ENCODE measurements at regions not wholly inside any gene's neighbourhood (a gene's known extent, or its start where the extent isn't known, plus 50 kb on each side); places are given as distances from the start of the nearest gene placed in this dataset.

DNA sequence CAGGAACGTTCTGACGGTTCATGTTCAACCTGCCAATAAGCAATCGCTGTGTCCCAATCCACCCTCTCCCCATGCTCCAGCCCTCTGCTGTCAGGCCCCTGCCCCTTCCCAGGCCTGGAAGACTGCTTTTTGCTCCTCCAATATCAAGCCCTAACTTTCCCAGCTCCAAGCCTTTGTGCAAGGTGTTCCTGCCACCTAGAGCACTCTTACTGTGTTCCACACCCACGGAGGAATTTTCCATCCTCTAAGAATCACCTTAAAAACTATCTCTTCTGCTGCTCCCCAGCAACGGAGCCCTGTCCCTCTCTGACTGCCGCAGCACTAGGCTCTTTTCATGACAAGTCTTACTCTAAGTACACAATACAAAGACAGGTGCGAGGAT lies 657.9 kb downstream of the AJAP1 start:
- Histone ChIP-seq H3K9ac (ENCODE audit: control insufficient read depth, insufficient read depth, low read length) (no peak overlapping the region), H3K4me1 (ENCODE audit: control insufficient read depth, insufficient read depth, low read length) (no peaks in the 10 kb centered on the region), H3K79me2 (ENCODE audit: control insufficient read depth, insufficient read depth, low read length) (no peaks in the 10 kb centered on the region), H3K36me3 (ENCODE audit: control insufficient read depth in 2 of 2, insufficient read depth in 2 of 2, low read length in 1 of 2) (no peaks in the 10 kb centered on the region), H3K27ac (ENCODE audit: control insufficient read depth, insufficient read depth) (no peak overlapping the region), H4K20me1 (ENCODE audit: control insufficient read depth, insufficient read depth) (no peaks in the 10 kb centered on the region), H3K27me3 (replicated peaks in 1 of 2; ENCODE audit: control insufficient read depth in 2 of 2, insufficient read depth in 2 of 2, low read length in 1 of 2) (no peaks in the 10 kb centered on the region), H3K4me2 (ENCODE audit: control insufficient read depth, insufficient read depth) (no peak overlapping the region), H3K4me3 (no peak overlapping the region), H3K9me3 (replicated peaks; ENCODE audit: control insufficient read depth, insufficient read depth, low read length) (no peaks in the 10 kb centered on the region), H2AFZ (ENCODE audit: control insufficient read depth, low read depth, low read length) (no peak overlapping the region)
- ChIA-PET POLR2A (no interaction called here), SMC1A (ENCODE audit: uncharacterized antibody, unreplicated experiment) (no interaction called here), RAD21 (ENCODE audit: unreplicated experiment) (no interaction called here), CTCF (no interaction called here)
- no TSS peak for BruUV-seq (replicated peaks)
- ATAC-seq (no peak), FAIRE-seq (no peak), DNase-seq (ENCODE audit: low read depth, low spot score) (no peak)
- WGBS (ENCODE audit: insufficient coverage, insufficient replicate concordance, low lambda C conversion rate, missing lambda C conversion rate) = 39% methylated on average over 7 of the region's 7 CpGs
- in situ Hi-C loops (cut with MboI) (no loop called here), intact Hi-C loops (cut with micrococcal nuclease; ENCODE audit: unreplicated experiment) (no loop called here)
- TF ChIP-seq, protein P1, sequence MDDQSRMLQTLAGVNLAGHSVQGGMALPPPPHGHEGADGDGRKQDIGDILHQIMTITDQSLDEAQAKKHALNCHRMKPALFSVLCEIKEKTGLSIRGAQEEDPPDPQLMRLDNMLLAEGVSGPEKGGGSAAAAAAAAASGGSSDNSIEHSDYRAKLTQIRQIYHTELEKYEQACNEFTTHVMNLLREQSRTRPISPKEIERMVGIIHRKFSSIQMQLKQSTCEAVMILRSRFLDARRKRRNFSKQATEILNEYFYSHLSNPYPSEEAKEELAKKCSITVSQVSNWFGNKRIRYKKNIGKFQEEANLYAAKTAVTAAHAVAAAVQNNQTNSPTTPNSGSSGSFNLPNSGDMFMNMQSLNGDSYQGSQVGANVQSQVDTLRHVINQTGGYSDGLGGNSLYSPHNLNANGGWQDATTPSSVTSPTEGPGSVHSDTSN (IDR thresholded peaks at IDR 0.05; ENCODE audit: insufficient replicate concordance, low read depth, low read length) = no peak
- TF ChIP-seq, protein P2, sequence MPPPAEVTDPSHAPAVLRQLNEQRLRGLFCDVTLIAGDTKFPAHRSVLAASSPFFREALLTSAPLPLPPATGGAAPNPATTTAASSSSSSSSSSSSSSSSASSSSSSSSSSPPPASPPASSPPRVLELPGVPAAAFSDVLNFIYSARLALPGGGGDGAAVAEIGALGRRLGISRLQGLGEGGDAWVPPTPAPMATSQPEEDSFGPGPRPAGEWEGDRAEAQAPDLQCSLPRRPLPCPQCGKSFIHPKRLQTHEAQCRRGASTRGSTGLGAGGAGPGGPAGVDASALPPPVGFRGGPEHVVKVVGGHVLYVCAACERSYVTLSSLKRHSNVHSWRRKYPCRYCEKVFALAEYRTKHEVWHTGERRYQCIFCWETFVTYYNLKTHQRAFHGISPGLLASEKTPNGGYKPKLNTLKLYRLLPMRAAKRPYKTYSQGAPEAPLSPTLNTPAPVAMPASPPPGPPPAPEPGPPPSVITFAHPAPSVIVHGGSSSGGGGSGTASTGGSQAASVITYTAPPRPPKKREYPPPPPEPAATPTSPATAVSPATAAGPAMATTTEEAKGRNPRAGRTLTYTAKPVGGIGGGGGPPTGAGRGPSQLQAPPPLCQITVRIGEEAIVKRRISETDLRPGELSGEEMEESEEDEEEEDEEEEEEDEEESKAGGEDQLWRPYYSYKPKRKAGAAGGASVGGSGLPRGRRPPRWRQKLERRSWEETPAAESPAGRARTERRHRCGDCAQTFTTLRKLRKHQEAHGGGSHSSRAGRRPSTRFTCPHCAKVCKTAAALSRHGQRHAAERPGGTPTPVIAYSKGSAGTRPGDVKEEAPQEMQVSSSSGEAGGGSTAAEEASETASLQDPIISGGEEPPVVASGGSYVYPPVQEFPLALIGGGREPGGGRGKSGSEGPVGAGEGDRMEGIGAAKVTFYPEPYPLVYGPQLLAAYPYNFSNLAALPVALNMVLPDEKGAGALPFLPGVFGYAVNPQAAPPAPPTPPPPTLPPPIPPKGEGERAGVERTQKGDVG (CRISPR knock-in tag; IDR thresholded peaks at IDR 0.05) = no peak
- TF ChIP-seq BRCA1 (IDR thresholded peaks at IDR 0.05; ENCODE audit: low read depth, low read length) = no peak
- no peak for TF ChIP-seq ZNF274 (IDR thresholded peaks at IDR 0.05; ENCODE audit: insufficient read depth, insufficient read length)
- TF ChIP-seq, protein P3, sequence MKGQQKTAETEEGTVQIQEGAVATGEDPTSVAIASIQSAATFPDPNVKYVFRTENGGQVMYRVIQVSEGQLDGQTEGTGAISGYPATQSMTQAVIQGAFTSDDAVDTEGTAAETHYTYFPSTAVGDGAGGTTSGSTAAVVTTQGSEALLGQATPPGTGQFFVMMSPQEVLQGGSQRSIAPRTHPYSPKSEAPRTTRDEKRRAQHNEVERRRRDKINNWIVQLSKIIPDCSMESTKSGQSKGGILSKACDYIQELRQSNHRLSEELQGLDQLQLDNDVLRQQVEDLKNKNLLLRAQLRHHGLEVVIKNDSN (IDR thresholded peaks at IDR 0.05; ENCODE audit: borderline replicate concordance, extremely low read length, insufficient read depth, low read depth, low read length) = no peak
- no peak for TF ChIP-seq NR2C1 (IDR thresholded peaks at IDR 0.05)
- TF ChIP-seq CEBPB (IDR thresholded peaks at IDR 0.05; ENCODE audit: borderline replicate concordance in 1 of 2, low read depth in 2 of 2, low read length in 2 of 2) = no peak
- TF ChIP-seq, protein P4, sequence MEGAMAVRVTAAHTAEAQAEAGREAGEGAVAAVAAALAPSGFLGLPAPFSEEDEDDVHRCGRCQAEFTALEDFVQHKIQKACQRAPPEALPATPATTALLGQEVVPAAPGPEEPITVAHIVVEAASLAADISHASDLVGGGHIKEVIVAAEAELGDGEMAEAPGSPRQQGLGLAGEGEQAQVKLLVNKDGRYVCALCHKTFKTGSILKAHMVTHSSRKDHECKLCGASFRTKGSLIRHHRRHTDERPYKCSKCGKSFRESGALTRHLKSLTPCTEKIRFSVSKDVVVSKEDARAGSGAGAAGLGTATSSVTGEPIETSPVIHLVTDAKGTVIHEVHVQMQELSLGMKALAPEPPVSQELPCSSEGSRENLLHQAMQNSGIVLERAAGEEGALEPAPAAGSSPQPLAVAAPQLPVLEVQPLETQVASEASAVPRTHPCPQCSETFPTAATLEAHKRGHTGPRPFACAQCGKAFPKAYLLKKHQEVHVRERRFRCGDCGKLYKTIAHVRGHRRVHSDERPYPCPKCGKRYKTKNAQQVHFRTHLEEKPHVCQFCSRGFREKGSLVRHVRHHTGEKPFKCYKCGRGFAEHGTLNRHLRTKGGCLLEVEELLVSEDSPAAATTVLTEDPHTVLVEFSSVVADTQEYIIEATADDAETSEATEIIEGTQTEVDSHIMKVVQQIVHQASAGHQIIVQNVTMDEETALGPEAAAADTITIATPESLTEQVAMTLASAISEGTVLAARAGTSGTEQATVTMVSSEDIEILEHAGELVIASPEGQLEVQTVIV (IDR thresholded peaks at IDR 0.05; ENCODE audit: borderline replicate concordance, partially characterized antibody) = no peak
- TF ChIP-seq, protein P5, sequence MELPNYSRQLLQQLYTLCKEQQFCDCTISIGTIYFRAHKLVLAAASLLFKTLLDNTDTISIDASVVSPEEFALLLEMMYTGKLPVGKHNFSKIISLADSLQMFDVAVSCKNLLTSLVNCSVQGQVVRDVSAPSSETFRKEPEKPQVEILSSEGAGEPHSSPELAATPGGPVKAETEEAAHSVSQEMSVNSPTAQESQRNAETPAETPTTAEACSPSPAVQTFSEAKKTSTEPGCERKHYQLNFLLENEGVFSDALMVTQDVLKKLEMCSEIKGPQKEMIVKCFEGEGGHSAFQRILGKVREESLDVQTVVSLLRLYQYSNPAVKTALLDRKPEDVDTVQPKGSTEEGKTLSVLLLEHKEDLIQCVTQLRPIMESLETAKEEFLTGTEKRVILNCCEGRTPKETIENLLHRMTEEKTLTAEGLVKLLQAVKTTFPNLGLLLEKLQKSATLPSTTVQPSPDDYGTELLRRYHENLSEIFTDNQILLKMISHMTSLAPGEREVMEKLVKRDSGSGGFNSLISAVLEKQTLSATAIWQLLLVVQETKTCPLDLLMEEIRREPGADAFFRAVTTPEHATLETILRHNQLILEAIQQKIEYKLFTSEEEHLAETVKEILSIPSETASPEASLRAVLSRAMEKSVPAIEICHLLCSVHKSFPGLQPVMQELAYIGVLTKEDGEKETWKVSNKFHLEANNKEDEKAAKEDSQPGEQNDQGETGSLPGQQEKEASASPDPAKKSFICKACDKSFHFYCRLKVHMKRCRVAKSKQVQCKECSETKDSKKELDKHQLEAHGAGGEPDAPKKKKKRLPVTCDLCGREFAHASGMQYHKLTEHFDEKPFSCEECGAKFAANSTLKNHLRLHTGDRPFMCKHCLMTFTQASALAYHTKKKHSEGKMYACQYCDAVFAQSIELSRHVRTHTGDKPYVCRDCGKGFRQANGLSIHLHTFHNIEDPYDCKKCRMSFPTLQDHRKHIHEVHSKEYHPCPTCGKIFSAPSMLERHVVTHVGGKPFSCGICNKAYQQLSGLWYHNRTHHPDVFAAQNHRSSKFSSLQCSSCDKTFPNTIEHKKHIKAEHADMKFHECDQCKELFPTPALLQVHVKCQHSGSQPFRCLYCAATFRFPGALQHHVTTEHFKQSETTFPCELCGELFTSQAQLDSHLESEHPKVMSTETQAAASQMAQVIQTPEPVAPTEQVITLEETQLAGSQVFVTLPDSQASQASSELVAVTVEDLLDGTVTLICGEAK (IDR thresholded peaks at IDR 0.05; ENCODE audit: borderline replicate concordance) = no peak
